GM21526 (cell line): ENCODE measurements at regions not wholly inside any gene's neighbourhood (a gene's known extent, or its start where the extent isn't known, plus 50 kb on each side); places are given as distances from the start of the nearest gene placed in this dataset.

Source experiments
- ATAC-seq: cut with Tn5 transposase; IDR thresholded peaks from one replicate; pipeline ENCODE4 v1.9.1; 2021; ENCODE audit warnings: moderate library complexity; ENCODE audit not compliant: unreplicated experiment, low FRiP score

GRCh38 chr11:95451261-95451660, 220.3 kb upstream of the SESN3 start:
- ATAC-seq = no peak

DNA sequence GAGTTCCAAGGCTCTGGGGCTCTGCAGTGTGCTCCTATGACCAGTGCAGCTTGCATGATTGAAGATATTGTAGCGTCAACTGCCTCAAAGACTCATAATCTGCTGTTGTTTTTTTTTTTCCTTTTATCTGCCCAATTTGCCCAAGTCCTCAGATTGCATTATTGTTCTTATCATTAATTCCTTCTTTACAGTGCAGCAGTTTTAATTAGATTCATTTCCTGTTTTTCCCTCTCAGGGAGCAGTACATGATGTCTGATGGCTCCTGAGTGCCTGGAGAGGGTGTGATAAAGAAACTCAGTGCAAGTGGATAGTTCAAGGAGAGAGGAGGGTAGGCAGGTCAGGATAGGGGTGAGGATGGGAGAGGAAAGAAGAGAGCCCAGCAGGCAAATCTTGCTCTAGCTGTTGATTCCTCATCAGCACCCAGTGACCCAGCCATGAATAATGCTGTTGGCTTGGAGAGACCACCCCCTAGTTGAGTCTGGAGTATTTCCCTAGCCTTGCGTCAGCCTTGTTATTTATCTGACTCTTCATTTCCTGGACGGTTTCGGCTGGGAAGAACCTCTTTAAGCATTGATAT, 219.6 kb upstream of the SESN3 start:
- no peak for ATAC-seq

DNA sequence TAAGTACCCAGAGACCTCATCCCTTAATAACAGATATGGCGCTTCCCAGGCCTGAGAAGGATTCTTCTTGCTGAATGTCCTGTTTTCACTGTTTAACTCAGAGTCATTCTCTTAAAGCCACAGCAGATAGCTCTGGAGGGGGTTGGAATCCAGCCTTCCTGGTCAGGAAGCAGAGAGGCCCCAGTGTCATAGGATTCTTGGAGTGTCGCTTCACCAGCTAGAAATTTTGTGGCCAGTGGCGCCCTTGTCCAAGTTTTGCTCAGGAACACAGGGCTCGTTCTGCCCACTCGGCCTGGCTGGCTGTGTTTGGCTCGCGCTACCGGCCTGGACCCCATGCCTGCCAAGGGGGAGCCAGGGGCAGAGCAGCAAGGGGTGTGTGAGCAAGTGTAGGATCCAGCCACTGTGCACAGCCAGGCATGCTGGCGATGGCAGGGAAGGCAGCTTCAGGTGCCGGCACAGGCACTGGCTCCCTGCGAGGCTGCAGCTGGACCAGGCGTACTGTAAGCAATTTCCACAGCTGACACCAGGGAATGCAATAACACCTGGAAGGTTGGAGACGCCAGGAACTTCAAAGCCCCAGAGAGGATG, 214.8 kb upstream of the SESN3 start:
- ATAC-seq = no peak

GRCh38 chr11:95444309-95445241, 213.6 kb upstream of the SESN3 start:
- no peak for ATAC-seq

- ATAC-seq = peak; percentile 91
Observed at GRCh38 chr11:95443386-95443785, 212.4 kb upstream of the SESN3 start.

DNA sequence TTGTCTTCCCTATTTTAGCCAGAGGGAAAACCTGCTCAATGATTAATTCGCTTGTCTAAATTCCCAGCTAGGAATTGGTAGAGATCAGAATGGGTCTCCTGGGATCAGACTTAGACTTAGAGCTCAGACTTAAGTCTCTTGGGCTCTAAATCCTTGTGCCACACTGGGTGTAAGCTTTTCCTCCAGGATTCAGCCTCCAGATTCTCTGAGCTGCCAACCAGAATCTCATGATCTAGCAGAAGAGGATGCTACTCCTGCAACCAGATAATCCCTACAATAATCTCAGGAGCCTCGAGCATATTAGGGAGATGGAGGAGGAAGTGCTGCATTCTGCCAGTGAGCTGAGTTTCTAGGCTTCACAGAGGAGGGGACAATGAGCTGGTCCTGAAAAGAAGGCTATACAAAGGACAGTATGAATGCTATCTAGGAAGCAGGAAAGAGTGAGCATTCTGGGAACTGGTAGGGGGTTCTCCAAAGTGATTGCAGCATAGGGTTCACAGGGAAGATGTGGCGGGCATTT, 211.6 kb upstream of the SESN3 start:
- no peak for ATAC-seq

- no peak for ATAC-seq
Observed at GRCh38 chr11:95435628-95436353, 204.8 kb upstream of the SESN3 start.

- no peak for ATAC-seq
Observed at GRCh38 chr11:95435192-95435591, 204.2 kb upstream of the SESN3 start.

- no peak for ATAC-seq
Observed at GRCh38 chr11:95434489-95435057, 203.6 kb upstream of the SESN3 start.

DNA sequence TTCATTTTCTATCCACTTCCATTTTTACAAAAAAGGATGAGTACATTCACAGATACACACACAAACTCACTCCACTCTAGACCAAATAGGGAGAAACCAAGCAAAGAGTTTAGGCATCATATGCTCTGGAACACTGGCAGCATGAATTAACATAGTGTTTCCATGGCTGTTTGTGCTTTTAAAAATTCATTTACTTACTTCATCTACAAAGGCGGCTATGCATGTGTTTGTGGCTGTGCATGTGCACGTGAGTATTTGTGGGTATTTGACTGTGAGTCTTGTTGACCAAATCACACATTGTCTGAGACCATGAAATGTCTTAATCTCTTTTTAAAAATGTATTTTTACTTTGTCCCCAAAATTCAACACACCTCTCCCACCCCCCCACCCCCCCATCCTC, 203.0 kb upstream of the SESN3 start:
- no peak for ATAC-seq

DNA sequence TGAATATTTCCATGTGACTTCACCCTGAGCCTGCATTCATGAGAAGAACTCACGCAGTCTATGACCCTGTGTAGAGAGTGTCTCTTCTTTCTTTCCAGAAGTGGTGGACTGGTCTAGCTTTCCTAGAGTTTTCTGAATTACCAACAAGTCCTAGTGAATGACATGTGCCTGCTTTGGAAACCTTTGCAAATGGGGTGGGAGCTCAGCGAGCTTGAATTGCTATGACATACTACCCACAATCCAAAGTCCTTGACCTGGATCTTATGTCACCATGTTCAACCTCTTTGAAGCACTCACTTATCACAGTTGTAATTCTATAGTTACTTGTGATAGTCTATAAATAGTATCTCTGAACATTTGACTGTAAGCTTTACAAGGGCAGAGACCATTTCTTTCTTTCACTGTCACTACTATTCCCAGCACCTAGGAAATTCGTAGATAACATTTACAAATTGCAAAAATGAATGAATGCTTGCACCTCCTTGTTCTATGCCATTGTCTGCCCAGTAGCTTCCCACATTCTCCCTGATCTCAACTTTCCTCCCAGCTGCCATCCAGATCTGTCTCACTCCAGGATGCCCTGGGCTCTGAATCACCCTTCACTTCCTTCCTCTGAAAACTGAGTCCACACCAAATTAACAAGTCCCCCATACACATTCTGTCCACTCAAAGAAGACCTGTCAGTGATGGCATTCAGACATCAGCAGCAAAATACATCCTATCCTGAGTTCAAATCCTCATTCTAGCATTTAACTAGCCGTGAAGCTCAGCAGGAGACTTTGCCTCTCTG, 201.9 kb upstream of the SESN3 start:
- no peak for ATAC-seq

GRCh38 chr11:95429376-95429907, 198.4 kb upstream of the SESN3 start:
- no peak for ATAC-seq

- no peak for ATAC-seq
Observed at GRCh38 chr11:95426823-95427462, 195.9 kb upstream of the SESN3 start.

DNA sequence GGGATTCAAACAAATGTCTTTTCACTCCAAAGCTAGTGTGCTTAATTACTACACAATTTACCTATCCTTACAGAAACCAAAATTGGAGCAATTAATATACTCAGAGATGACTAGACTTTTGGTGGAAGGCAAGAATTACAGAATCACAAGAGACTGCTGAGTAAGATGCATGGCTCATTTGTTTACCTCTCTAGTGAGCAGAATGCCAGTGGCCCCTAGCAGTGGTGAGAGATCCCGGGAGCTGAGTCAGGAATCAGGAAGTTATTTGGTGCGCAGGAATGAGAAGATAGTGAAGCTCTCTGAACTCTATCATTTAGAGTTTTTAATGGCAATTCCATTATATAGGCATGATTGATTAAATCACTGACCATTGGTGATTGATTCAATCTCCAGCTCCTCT, 188.9 kb upstream of the SESN3 start:
- ATAC-seq = no peak

DNA sequence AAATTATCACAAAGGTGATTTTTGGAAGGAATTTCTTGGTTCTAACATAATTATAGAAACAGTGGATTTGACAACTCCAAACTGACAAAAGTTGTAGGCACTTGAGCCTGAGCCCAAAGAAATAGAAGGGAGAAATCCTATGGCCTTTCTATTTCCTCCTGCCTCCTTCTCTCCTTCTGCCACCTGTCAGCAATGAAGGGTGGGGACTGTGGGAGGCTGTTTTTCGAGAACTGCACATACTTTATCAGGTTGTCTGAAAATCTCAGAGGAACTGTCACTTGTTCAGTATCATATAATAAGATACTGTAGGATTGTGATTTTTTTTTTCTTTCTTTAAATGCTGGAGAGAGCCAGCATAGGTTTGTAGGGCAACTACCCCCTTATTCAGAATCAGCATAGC, 187.9 kb upstream of the SESN3 start:
- no peak for ATAC-seq

- ATAC-seq = no peak
Observed at GRCh38 chr11:95417832-95418231, 186.8 kb upstream of the SESN3 start.

GRCh38 chr11:95415837-95416304, 184.9 kb upstream of the SESN3 start:
- ATAC-seq = no peak

DNA sequence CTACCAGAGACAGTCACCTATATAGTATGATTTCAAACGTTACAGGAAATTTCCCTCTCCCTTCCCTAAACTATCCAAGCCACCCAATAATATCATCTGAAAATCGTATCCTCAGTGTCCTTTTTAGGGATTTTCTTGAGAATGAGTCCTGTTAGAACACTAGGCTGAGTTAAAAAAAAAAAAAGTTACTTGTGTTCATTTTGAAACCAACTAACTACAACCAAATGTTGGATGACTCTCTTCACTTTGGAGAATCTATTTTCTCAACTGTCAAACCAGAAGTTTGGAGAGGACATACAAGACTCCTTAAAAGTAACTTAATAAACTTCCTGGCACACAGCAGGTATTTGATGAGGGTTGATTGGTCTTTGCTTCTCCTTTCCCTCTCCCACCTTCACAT, 183.2 kb upstream of the SESN3 start:
- ATAC-seq = no peak

DNA sequence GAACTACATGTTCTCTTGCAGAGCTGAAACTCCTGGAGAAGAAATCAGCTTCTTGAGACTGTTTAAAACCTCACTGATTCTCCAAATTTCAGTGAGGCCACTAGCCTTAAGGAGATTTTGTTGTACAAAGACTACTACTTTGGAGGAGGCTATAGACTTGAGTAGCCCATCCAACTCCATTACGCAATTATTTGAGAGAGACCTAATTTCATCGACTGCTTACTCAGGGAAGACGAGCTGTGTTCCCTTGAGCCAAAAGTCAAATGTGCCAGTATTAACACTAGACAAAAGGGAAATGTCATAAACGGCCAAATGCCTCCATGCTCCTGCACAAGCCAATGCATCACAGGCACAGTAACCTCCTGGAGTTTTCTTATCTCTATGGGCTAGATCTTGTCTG, 182.8 kb upstream of the SESN3 start:
- ATAC-seq = no peak
